ENCODE measurements at regions not wholly inside any gene's neighbourhood (a gene's known extent, or its start where the extent isn't known, plus 50 kb on each side); places are given as distances from the start of the nearest gene placed in this dataset.
"Not testable (repeated sequence)": the region's sequence is repeated elsewhere in the genome, so short reads cannot be mapped to it uniquely, and the experiment has no call there.

- H3K27ac ChIP-seq = no peak overlapping the region
Observed at GRCh38 chr6:40146902-40147301, 212.6 kb upstream of the MOCS1 start.

GRCh38 chr6:40139447-40139846 lies 205.2 kb upstream of the MOCS1 start:
- no peak overlapping the region for H3K27ac ChIP-seq
- TF ChIP-seq CTCF (conservative IDR thresholded peaks at IDR 0.05) (no peak), ZFX (IDR thresholded peaks at IDR 0.05) (no peak)

More at GRCh38 chr6:40146902-40147301, 212.6 kb upstream of the MOCS1 start:
- TF ChIP-seq CTCF (conservative IDR thresholded peaks at IDR 0.05) = no peak
- TF ChIP-seq ZFX (IDR thresholded peaks at IDR 0.05) = no peak

GRCh38 chr6:40138273-40138720 lies 204.0 kb upstream of the MOCS1 start:
- TF ChIP-seq ZFX (IDR thresholded peaks at IDR 0.05) (no peak), CTCF (conservative IDR thresholded peaks at IDR 0.05) (no peak)
- no peak overlapping the region for H3K27ac ChIP-seq

DNA sequence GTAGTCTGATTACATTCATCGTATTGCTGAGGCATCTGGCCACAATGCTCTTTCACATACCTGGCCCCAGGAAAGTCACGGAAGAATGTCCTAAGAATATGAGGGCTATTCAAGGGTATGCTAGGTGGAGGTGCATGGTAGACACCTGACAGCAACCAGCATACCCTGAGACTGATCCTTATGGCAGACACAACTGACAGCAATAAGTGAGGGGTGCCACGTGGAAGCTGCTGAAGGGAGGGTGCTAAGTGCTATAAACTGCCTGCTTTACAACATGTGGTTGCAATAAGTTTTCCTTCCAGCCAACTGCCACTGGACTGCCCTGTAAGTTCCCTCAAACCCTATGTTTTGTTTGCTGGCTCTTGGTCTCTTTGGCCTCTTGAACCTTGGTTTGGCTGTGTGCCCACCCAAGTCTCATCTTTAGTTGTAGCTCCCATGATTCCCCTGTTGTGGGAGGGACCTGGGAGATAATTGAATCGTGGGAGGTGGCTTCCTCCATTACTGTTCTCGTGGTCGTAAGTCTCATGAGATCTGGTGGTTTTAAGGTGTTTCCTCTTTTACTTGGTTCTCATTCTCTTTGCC lies 201.3 kb upstream of the MOCS1 start:
- TF ChIP-seq CTCF (conservative IDR thresholded peaks at IDR 0.05) (no peak), ZFX (IDR thresholded peaks at IDR 0.05) (no peak)

GRCh38 chr6:40133981-40134380 lies 199.7 kb upstream of the MOCS1 start:
- not testable (repeated sequence) for H3K27ac ChIP-seq

More for the DNA sequence above, 201.3 kb upstream of the MOCS1 start:
- no peak overlapping the region for H3K27ac ChIP-seq

- H3K27ac ChIP-seq = no peak overlapping the region
- TF ChIP-seq CTCF (conservative IDR thresholded peaks at IDR 0.05) (no peak), ZFX (IDR thresholded peaks at IDR 0.05) (no peak)
Observed at GRCh38 chr6:40131675-40132074, 197.4 kb upstream of the MOCS1 start.

- H3K27ac ChIP-seq = no peak overlapping the region
- TF ChIP-seq ZFX (IDR thresholded peaks at IDR 0.05) = no peak
- no peak for TF ChIP-seq CTCF (conservative IDR thresholded peaks at IDR 0.05)
Observed at GRCh38 chr6:40128127-40128526, 193.9 kb upstream of the MOCS1 start.

- H3K27ac ChIP-seq = no peak overlapping the region
- no peak for TF ChIP-seq CTCF (conservative IDR thresholded peaks at IDR 0.05)
- TF ChIP-seq ZFX (IDR thresholded peaks at IDR 0.05) = no peak
Observed at GRCh38 chr6:40125680-40126394, 191.6 kb upstream of the MOCS1 start.
